HEK293 (cell line): ENCODE measurements at regions not wholly inside any gene's neighbourhood (a gene's known extent, or its start where the extent isn't known, plus 50 kb on each side); places are given as distances from the start of the nearest gene placed in this dataset.
"Not testable (repeated sequence)": the region's sequence is repeated elsewhere in the genome, so short reads cannot be mapped to it uniquely, and the experiment has no call there.

Source experiments
- ZBTB21 ChIP-seq: fragments of 450-650 bp; formaldehyde crosslinking; IDR thresholded peaks from 2 replicates; pipeline ENCODE4 v1.5.1; 2017; ENCODE audit warnings: missing biosample characterization, missing genetic modification characterization
- ZNF626 ChIP-seq: fragments of 450-650 bp; sonication (Bioruptor Pico); formaldehyde crosslinking; IDR thresholded peaks from 2 replicates; pipeline ENCODE4 v1.5.1; 2018; ENCODE audit warnings: missing biosample characterization, missing genetic modification characterization, inconsistent platforms
- TF ChIP-seq, protein P1 (sequence below): fragments of 450-650 bp; formaldehyde crosslinking; IDR thresholded peaks from 2 replicates; pipeline ENCODE4 v1.5.1; 2016; ENCODE audit warnings: missing biosample characterization, missing genetic modification characterization

DNA sequence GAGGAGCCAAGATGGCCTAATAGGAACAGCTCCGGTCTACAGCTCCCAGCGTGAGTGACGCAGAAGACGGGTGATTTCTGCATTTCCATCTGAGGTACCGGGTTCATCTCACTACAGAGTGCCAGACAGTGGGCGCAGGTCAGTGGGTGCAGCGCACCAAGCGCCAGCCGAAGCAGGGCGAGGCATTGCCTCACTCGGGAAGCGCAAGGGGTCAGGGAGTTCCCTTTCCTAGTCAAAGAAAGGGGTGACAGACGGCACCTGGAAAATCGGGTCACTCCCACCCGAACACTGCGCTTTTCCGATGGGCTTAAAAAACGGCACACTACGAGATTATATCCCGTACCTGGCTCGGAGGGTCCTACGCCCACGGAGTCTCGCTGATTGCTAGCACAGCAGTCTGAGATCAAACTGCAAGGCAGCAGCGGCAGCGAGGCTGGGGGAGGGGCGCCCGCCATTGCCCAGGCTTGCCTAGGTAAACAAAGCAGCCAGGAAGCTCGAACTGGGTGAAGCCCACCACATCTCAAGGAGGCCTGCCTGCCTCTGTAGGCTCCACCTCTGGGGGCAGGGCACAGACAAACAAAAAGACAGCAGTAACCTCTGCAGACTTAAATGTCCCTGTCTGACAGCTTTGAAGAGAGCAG, 117.1 kb downstream of the MZT1 start:
- not testable (repeated sequence) for TF ChIP-seq ZBTB21, ZNF626 (tag by site-specific recombination)
- TF ChIP-seq, protein P1, sequence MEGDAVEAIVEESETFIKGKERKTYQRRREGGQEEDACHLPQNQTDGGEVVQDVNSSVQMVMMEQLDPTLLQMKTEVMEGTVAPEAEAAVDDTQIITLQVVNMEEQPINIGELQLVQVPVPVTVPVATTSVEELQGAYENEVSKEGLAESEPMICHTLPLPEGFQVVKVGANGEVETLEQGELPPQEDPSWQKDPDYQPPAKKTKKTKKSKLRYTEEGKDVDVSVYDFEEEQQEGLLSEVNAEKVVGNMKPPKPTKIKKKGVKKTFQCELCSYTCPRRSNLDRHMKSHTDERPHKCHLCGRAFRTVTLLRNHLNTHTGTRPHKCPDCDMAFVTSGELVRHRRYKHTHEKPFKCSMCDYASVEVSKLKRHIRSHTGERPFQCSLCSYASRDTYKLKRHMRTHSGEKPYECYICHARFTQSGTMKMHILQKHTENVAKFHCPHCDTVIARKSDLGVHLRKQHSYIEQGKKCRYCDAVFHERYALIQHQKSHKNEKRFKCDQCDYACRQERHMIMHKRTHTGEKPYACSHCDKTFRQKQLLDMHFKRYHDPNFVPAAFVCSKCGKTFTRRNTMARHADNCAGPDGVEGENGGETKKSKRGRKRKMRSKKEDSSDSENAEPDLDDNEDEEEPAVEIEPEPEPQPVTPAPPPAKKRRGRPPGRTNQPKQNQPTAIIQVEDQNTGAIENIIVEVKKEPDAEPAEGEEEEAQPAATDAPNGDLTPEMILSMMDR (tag by site-specific recombination), result not testable (repeated sequence)
